ENCODE measurements at regions not wholly inside any gene's neighbourhood (a gene's known extent, or its start where the extent isn't known, plus 50 kb on each side); places are given as distances from the start of the nearest gene placed in this dataset.

- TF ChIP-seq EP300 (IDR thresholded peaks at IDR 0.05; ENCODE audit: borderline replicate concordance in 1 of 2, low read depth in 1 of 2, low read length in 1 of 2) (no peak), SIN3A (IDR thresholded peaks at IDR 0.05; ENCODE audit: borderline replicate concordance, low read depth, low read length) (no peak), POLR2AphosphoS5 (IDR thresholded peaks at IDR 0.05; ENCODE audit: low read depth, low read length) (no peak), REST (IDR thresholded peaks at IDR 0.05; ENCODE audit: low read depth, low read length) (no peak), TCF12 (IDR thresholded peaks at IDR 0.05) (no peak), TAF1 (IDR thresholded peaks at IDR 0.05; ENCODE audit: borderline replicate concordance, low read depth, low read length) (no peak), RCOR1 (IDR thresholded peaks at IDR 0.05; ENCODE audit: low read length) (no peak)
- TF ChIP-seq, protein P1, sequence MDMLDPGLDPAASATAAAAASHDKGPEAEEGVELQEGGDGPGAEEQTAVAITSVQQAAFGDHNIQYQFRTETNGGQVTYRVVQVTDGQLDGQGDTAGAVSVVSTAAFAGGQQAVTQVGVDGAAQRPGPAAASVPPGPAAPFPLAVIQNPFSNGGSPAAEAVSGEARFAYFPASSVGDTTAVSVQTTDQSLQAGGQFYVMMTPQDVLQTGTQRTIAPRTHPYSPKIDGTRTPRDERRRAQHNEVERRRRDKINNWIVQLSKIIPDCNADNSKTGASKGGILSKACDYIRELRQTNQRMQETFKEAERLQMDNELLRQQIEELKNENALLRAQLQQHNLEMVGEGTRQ (IDR thresholded peaks at IDR 0.05; ENCODE audit: borderline replicate concordance, low read depth, low read length): no peak
Measured at GRCh38 chr10:71081912-71082311, 130.5 kb upstream of the UNC5B start.
